Epithelial cell of proximal tubule (primary cell): ENCODE measurements at regions not wholly inside any gene's neighbourhood (a gene's known extent, or its start where the extent isn't known, plus 50 kb on each side); places are given as distances from the start of the nearest gene placed in this dataset.
"Not testable (repeated sequence)": the region's sequence is repeated elsewhere in the genome, so short reads cannot be mapped to it uniquely, and the experiment has no call there.

Experiments
- DNase-seq: peaks from one replicate; pipeline ENCODE4 v3.0.0-alpha.2; 2011; ENCODE audit warnings: low read depth
- H3K4me3 ChIP-seq: 2 replicates; pipeline ENCODE4 v1.5.1; 2011; ENCODE audit warnings: low read depth, mild to moderate bottlenecking, low read length
- TF ChIP-seq, protein P1 (sequence below): conservative IDR thresholded peaks from 2 replicates; pipeline ENCODE4 v1.5.1; 2012; ENCODE audit warnings: low read depth, mild to moderate bottlenecking, low read length

DNA sequence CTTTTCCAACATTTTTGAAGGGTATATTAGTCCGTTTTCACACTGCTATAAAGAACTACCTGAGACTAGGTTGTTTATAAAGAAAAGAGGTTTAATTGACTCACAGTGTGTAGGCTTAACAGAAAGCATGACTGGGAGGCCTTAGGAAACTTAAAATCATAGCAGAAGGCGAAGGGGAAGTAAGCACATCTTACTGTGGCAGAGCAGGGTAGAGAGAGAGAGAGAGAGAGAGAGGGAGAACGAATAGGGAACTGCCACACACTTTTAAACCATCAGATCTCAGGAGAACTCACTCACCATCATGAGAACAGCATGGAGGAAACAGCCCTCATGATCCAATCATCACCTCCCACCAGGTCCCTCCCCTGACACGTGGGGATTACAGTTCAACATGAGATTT lies 420.3 kb downstream of the SOCS6 start:
- H3K4me3 ChIP-seq: no peak overlapping the region
- TF ChIP-seq, protein P1, sequence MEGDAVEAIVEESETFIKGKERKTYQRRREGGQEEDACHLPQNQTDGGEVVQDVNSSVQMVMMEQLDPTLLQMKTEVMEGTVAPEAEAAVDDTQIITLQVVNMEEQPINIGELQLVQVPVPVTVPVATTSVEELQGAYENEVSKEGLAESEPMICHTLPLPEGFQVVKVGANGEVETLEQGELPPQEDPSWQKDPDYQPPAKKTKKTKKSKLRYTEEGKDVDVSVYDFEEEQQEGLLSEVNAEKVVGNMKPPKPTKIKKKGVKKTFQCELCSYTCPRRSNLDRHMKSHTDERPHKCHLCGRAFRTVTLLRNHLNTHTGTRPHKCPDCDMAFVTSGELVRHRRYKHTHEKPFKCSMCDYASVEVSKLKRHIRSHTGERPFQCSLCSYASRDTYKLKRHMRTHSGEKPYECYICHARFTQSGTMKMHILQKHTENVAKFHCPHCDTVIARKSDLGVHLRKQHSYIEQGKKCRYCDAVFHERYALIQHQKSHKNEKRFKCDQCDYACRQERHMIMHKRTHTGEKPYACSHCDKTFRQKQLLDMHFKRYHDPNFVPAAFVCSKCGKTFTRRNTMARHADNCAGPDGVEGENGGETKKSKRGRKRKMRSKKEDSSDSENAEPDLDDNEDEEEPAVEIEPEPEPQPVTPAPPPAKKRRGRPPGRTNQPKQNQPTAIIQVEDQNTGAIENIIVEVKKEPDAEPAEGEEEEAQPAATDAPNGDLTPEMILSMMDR: no peak
- no peak for DNase-seq

GRCh38 chr18:70705831-70706416 lies 417.1 kb downstream of the SOCS6 start:
- TF ChIP-seq, protein P1: no peak
- no peak overlapping the region for H3K4me3 ChIP-seq
- no peak for DNase-seq

- no peak overlapping the region for H3K4me3 ChIP-seq
- TF ChIP-seq, protein P1: no peak
- no peak for DNase-seq
Measured at GRCh38 chr18:70700496-70700895, 411.7 kb downstream of the SOCS6 start.

- no peak overlapping the region for H3K4me3 ChIP-seq
- TF ChIP-seq, protein P1: no peak
- DNase-seq: no peak
Measured at GRCh38 chr18:70698574-70698973, 409.7 kb downstream of the SOCS6 start.

GRCh38 chr18:70693246-70693645 lies 404.4 kb downstream of the SOCS6 start:
- TF ChIP-seq, protein P1: no peak
- no peak overlapping the region for H3K4me3 ChIP-seq
- no peak for DNase-seq

- not testable (repeated sequence) for H3K4me3 ChIP-seq, DNase-seq
Measured at GRCh38 chr18:70689765-70690164, 400.9 kb downstream of the SOCS6 start.

DNA sequence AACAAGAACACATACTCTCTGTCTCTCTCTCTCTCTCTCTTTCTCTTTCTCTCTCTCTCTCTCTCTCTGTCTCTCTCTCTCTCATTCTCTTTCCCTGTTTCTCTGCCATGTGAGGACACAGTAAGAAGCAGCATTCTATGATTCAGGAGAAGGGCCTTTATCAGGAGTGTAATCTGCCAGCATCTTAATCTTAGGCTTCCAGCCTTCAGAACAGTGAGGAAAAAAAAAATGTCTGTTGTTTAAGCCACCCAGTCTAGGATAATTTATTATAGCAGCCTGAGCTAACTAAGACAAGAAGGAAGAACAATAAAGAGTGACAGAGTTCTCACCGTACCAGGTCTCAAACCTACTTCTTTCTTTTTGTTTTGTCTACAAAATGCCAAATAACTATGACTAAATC lies 399.4 kb downstream of the SOCS6 start:
- no peak overlapping the region for H3K4me3 ChIP-seq
- TF ChIP-seq, protein P1: no peak
- DNase-seq: no peak

- no peak overlapping the region for H3K4me3 ChIP-seq
- DNase-seq: no peak
- TF ChIP-seq, protein P1: no peak
Measured at GRCh38 chr18:70684821-70685220, 396.0 kb downstream of the SOCS6 start.
